PC-9 (cell line): ENCODE measurements at regions not wholly inside any gene's neighbourhood (a gene's known extent, or its start where the extent isn't known, plus 50 kb on each side); places are given as distances from the start of the nearest gene placed in this dataset.
"Not testable (repeated sequence)": the region's sequence is repeated elsewhere in the genome, so short reads cannot be mapped to it uniquely, and the experiment has no call there.

ENCODE experiments used
- BruUV-seq: library from RNA; stranded (reverse); fragments of 400-500 nt; replicated peaks from 2 replicates; lab custom pipeline; 2021; lab: Mats Ljungman, UMichigan
- CTCF ChIA-PET: fragments of 300-600 bp; sonication (Branson Sonifier 250); formaldehyde crosslinking; loops from one replicate; lab custom pipeline; 2022; ENCODE audit warnings: antibody characterized with exemption; lab: Charles Lee
- POLR2A ChIA-PET: fragments of 300-600 bp; sonication (Branson Sonifier 250); formaldehyde crosslinking; loops from one replicate; lab custom pipeline; 2022; ENCODE audit warnings: antibody characterized with exemption; ENCODE audit not compliant: unreplicated experiment; lab: Charles Lee
- DNase-seq, 2 experiments: peaks; one replicate each; pipeline versions ENCODE4 v3.0.0 to v3.0.0-alpha.2; 2015 to 2022; ENCODE audit warnings: mixed read lengths in 1 of 2
- H2AFZ ChIP-seq: fragments of 200-600 bp; sonication (generic); 2 replicates; pipeline ENCODE4 v1.8.1; 2017; ENCODE audit warnings: antibody characterized with exemption
- H3F3A ChIP-seq: fragments of 200-600 bp; sonication (generic); 2 replicates; pipeline ENCODE4 v1.8.1; 2017; ENCODE audit warnings: antibody characterized with exemption, mild to moderate bottlenecking, low read depth; ENCODE audit not compliant: insufficient read depth
- H3K27ac ChIP-seq: fragments of 200-600 bp; sonication (generic); 2 replicates; pipeline ENCODE4 v1.6.1; 2016; ENCODE audit warnings: mixed run types
- H3K27me3 ChIP-seq: fragments of 200-600 bp; sonication (generic); 2 replicates; pipeline ENCODE4 v1.6.1; 2016; ENCODE audit warnings: low read depth, mixed run types; ENCODE audit not compliant: insufficient read depth
- H3K36me3 ChIP-seq: fragments of 200-600 bp; sonication (generic); 2 replicates; pipeline ENCODE4 v1.6.1; 2016; ENCODE audit warnings: low read depth, mixed run types
- H3K4me1 ChIP-seq: fragments of 200-600 bp; sonication (generic); replicated peaks from 2 replicates; pipeline ENCODE4 v1.6.1; 2016; ENCODE audit warnings: mixed run types; ENCODE audit not compliant: insufficient read depth
- H3K4me2 ChIP-seq: fragments of 200-600 bp; sonication (generic); 2 replicates; pipeline ENCODE4 v1.6.1; 2017; ENCODE audit warnings: mixed run types
- H3K4me3 ChIP-seq: fragments of 200-600 bp; sonication (generic); 2 replicates; pipeline ENCODE4 v1.6.1; 2016; ENCODE audit warnings: mixed run types
- H3K79me2 ChIP-seq: fragments of 200-600 bp; sonication (generic); 2 replicates; pipeline ENCODE4 v1.6.1; 2017; ENCODE audit warnings: low read depth, mixed run types
- H3K9me2 ChIP-seq: fragments of 200-600 bp; sonication (generic); 2 replicates; pipeline ENCODE4 v1.8.1; 2017; ENCODE audit warnings: mild to moderate bottlenecking; ENCODE audit not compliant: insufficient read depth
- H3K9me3 ChIP-seq: fragments of 200-600 bp; sonication (generic); 2 replicates; pipeline ENCODE4 v1.8.1; 2016; ENCODE audit warnings: low read depth; ENCODE audit not compliant: insufficient read depth
- H4K20me1 ChIP-seq: fragments of 200-600 bp; sonication (generic); 2 replicates; pipeline ENCODE4 v1.8.1; 2017; ENCODE audit not compliant: insufficient read depth
- CTCF ChIP-seq: fragments of 200-600 bp; sonication (generic); conservative IDR thresholded peaks from 2 replicates; pipeline ENCODE4 v1.6.1; 2017; ENCODE audit warnings: mixed run types, antibody characterized with exemption, mild to moderate bottlenecking, moderate library complexity
- EZH2 ChIP-seq: fragments of 200-600 bp; sonication (generic); IDR thresholded peaks from 2 replicates; pipeline ENCODE4 v1.8.0; 2017; ENCODE audit warnings: antibody characterized with exemption, low read depth
- intact Hi-C: fragments of 100-400 bp; cut with micrococcal nuclease; formaldehyde crosslinking; loops from one replicate; pipeline ENCODE4 v1.10.0; 2022; ENCODE audit not compliant: unreplicated experiment

- H3K27ac ChIP-seq = no peak overlapping the region
- H3K79me2 ChIP-seq = no peaks in the 10 kb centered on the region
- intact Hi-C loops = no loop called here
- BruUV-seq = no TSS peak
- no peak overlapping the region for H3K4me3 ChIP-seq
- H3K27me3 ChIP-seq = 0 out of 2 replicates have a peak, but pooled peaks cover 4% of the 10 kb centered on the region
- DNase-seq = no peak
- H3K36me3 ChIP-seq = no peaks in the 10 kb centered on the region
- no peak overlapping the region for H3K4me2 ChIP-seq
- no peaks in the 10 kb centered on the region for H3K9me3 ChIP-seq
- H3K9me2 ChIP-seq = no peaks in the 10 kb centered on the region
- ChIA-PET CTCF (no interaction called here), POLR2A (no interaction called here)
- no peaks in the 10 kb centered on the region for H3F3A ChIP-seq
- no peak for TF ChIP-seq EZH2
- no peak for TF ChIP-seq CTCF
- H4K20me1 ChIP-seq = no peaks in the 10 kb centered on the region
- no peak overlapping the region for H2AFZ ChIP-seq
- H3K4me1 ChIP-seq = no peaks in the 10 kb centered on the region
Measured at GRCh38 chr14:65989981-65990380, 496.2 kb upstream of the CCDC196 start.

- H3K4me1 ChIP-seq = no peaks in the 10 kb centered on the region
- intact Hi-C loops = no loop called here
- no peak overlapping the region for H3K4me2 ChIP-seq
- H2AFZ ChIP-seq = no peak overlapping the region
- ChIA-PET POLR2A (no interaction called here), CTCF (no interaction called here)
- no peak for DNase-seq
- H3K27me3 ChIP-seq = 0 out of 2 replicates have a peak, but pooled peaks cover 4% of the 10 kb centered on the region
- H3K9me2 ChIP-seq = no peaks in the 10 kb centered on the region
- no peaks in the 10 kb centered on the region for H3K79me2 ChIP-seq
- TF ChIP-seq EZH2 (no peak), CTCF (no peak)
- H3K4me3 ChIP-seq = no peak overlapping the region
- H3K36me3 ChIP-seq = no peaks in the 10 kb centered on the region
- no peaks in the 10 kb centered on the region for H3K9me3 ChIP-seq
- H3K27ac ChIP-seq = no peak overlapping the region
- BruUV-seq = no TSS peak
- no peaks in the 10 kb centered on the region for H4K20me1 ChIP-seq
- H3F3A ChIP-seq = no peaks in the 10 kb centered on the region
Measured at GRCh38 chr14:65991104-65991503, 495.1 kb upstream of the CCDC196 start.

- H3K9me2 ChIP-seq, H3K27me3 ChIP-seq, H3F3A ChIP-seq, H3K36me3 ChIP-seq, H2AFZ ChIP-seq, H3K27ac ChIP-seq, intact Hi-C loops, BruUV-seq, H3K4me3 ChIP-seq, CTCF ChIA-PET, H3K4me2 ChIP-seq, POLR2A ChIA-PET, H4K20me1 ChIP-seq, H3K79me2 ChIP-seq, H3K9me3 ChIP-seq, H3K4me1 ChIP-seq, DNase-seq: not testable (repeated sequence)
Measured at GRCh38 chr14:65991935-65992334, 494.2 kb upstream of the CCDC196 start.

- no peak overlapping the region for H3K4me2 ChIP-seq
- H3K36me3 ChIP-seq = no peaks in the 10 kb centered on the region
- no peaks in the 10 kb centered on the region for H4K20me1 ChIP-seq
- no peaks in the 10 kb centered on the region for H3K79me2 ChIP-seq
- no peaks in the 10 kb centered on the region for H3F3A ChIP-seq
- H3K9me3 ChIP-seq = no peaks in the 10 kb centered on the region
- ChIA-PET POLR2A (interaction anchor here (0.5 kb wide), 1 partner anchor 710 kb away, joined by 3 read pairs; no protein-coding TSS in a partner anchor), CTCF (interaction anchor here (0.5 kb wide), 1 partner anchor 254 kb away, joined by 4 read pairs; no protein-coding TSS in a partner anchor)
- no peak overlapping the region for H3K27ac ChIP-seq
- intact Hi-C loops = no loop called here
- no peaks in the 10 kb centered on the region for H3K9me2 ChIP-seq
- H3K4me3 ChIP-seq = no peak overlapping the region
- H3K27me3 ChIP-seq = 0 out of 2 replicates have a peak, but pooled peaks cover 4% of the 10 kb centered on the region
- no peak overlapping the region for H2AFZ ChIP-seq
- no peak for TF ChIP-seq CTCF
- TF ChIP-seq EZH2 = no peak
- BruUV-seq = no TSS peak
- DNase-seq = peak in 1 of 2 experiments; percentile 56
- no peaks in the 10 kb centered on the region for H3K4me1 ChIP-seq
Measured at GRCh38 chr14:65993103-65993502, 493.1 kb upstream of the CCDC196 start.
